ENCODE measurements at regions not wholly inside any gene's neighbourhood (a gene's known extent, or its start where the extent isn't known, plus 50 kb on each side); places are given as distances from the start of the nearest gene placed in this dataset.
"Not testable (repeated sequence)": the region's sequence is repeated elsewhere in the genome, so short reads cannot be mapped to it uniquely, and the experiment has no call there.

DNA sequence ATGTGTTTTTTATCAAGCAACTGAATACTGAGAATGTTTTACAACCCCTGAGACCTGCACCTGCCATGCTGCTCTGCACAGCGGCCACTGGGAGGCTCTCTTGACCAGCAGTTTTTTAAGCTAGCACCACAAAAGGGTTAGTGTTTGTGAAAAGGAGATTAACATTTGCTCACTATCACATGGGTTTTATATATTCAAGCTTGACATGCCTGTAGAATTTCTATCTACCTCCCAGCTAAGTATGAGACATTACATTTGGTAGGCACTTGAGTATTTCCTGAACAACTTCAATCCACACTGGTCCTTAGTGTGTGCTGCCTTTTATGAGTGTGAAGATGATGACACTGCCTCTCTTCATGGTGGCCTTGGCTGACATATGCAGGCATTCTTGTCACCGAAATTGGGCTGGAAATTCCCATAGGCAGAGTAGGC is 1238.9 kb downstream of the UQCRFS1 start:
- Histone ChIP-seq H3K27me3 (replicated peaks; ENCODE audit: control insufficient read depth, insufficient read depth, low read length) (peaks cover 28% of the 10 kb centered on the region), H3K4me1 (ENCODE audit: control insufficient read depth, insufficient read depth, low read length) (peaks cover 7% of the 10 kb centered on the region), H3K4me3 (ENCODE audit: low read length) (no peak overlapping the region), H3K9ac (ENCODE audit: low read length) (no peak overlapping the region), H3K36me3 (ENCODE audit: control insufficient read depth, insufficient read depth, low read length, severe bottlenecking) (no peaks in the 10 kb centered on the region), H3K9me3 (ENCODE audit: control insufficient read depth, low read length) (no peaks in the 10 kb centered on the region)
- DNase-seq (ENCODE audit: low read depth): peak; percentile 4

DNA sequence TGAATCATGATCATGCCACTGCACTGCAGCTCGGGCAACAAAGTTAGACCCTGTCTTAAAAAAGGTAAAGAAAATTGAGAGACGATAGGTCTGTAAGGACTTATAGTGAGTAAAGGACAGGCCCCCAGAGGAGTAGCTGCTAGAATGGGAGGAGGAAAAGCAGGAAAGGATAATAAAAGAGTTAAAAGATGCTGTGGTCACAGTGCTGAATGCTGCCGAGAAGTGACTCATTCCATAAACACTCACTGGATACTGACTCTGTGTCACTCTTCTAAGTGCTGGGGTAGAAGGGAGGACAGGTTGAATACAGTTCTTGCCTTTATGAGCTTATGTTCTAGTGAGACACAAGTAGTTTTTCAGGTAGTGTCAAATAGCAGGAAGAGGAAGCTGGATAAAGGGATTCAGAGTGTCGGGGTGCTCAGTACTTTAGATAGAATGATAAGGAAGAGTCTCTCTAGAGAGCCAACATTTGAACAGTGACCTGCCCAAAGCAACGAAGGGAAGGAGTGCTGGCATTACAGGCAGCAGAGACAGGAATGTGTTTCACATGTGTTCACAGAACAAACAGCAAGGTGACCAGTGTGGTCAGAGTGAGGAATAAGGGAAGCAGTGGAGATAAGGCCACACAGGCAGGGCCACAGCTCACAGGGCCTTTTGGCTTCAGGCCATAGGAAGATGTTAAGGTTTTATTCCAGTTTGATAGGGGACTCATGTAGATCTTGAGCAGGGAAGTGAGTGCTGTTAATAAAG is 1240.5 kb downstream of the UQCRFS1 start:
- Histone ChIP-seq H3K9me3 (ENCODE audit: control insufficient read depth, low read length) (no peaks in the 10 kb centered on the region), H3K4me1 (ENCODE audit: control insufficient read depth, insufficient read depth, low read length) (peaks cover 7% of the 10 kb centered on the region), H3K27me3 (replicated peaks; ENCODE audit: control insufficient read depth, insufficient read depth, low read length) (peaks cover 19% of the 10 kb centered on the region), H3K9ac (ENCODE audit: low read length) (no peak overlapping the region), H3K4me3 (ENCODE audit: low read length) (no peak overlapping the region), H3K36me3 (ENCODE audit: control insufficient read depth, insufficient read depth, low read length, severe bottlenecking) (no peaks in the 10 kb centered on the region)
- DNase-seq (ENCODE audit: low read depth): peak; percentile 4

DNA sequence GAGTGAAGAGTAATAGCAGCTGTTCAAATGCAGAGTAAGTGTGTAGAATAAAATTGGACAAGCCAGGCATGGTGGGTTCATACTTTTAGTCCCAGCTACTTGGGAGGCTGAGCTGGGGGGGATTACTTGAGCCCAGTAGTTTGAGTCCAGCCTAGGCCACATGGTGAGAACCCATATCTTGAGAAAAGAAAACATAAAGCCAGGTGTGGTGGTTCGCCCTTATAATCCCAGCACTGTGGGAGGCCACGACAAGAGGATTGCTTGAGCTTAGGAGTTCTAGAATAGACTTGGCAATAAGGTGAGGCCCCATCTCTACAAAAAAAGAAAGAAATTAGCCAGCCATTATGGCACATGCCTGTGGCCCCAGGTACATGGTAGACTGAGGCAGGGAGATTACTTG is 1241.1 kb downstream of the UQCRFS1 start:
- peaks cover 16% of the 10 kb centered on the region for H3K27me3 ChIP-seq (replicated peaks; ENCODE audit: control insufficient read depth, insufficient read depth, low read length)
- no peak for DNase-seq (ENCODE audit: low read depth)
- H3K4me1 ChIP-seq (ENCODE audit: control insufficient read depth, insufficient read depth, low read length): peaks cover 7% of the 10 kb centered on the region
- no peak overlapping the region for H3K9ac ChIP-seq (ENCODE audit: low read length)
- H3K4me3 ChIP-seq (ENCODE audit: low read length): no peak overlapping the region
- H3K36me3 ChIP-seq (ENCODE audit: control insufficient read depth, insufficient read depth, low read length, severe bottlenecking): no peaks in the 10 kb centered on the region
- no peaks in the 10 kb centered on the region for H3K9me3 ChIP-seq (ENCODE audit: control insufficient read depth, low read length)

DNA sequence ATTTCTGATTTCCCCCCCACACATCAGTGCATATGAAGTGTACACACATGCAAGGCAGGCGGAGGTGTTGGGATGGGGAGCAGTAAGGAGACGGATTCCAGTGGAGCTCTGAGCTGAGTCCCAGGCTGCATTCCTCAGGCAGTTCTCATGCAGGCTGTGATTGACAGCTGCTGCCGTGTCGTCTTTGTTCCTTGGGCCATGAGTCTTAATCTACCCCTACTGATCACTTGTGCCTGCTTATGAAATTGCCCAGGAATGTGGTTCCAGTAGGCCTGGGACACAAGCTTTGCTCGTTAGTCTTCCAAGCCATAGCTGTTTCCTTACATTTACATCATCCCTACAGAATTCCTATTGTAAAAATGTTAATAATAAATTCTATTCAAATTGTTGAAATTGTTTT is 1241.9 kb downstream of the UQCRFS1 start:
- H3K4me1 ChIP-seq (ENCODE audit: control insufficient read depth, insufficient read depth, low read length): peaks cover 7% of the 10 kb centered on the region
- H3K9ac ChIP-seq (ENCODE audit: low read length): no peak overlapping the region
- H3K36me3 ChIP-seq (ENCODE audit: control insufficient read depth, insufficient read depth, low read length, severe bottlenecking): no peaks in the 10 kb centered on the region
- H3K4me3 ChIP-seq (ENCODE audit: low read length): no peak overlapping the region
- no peak for DNase-seq (ENCODE audit: low read depth)
- H3K27me3 ChIP-seq (replicated peaks; ENCODE audit: control insufficient read depth, insufficient read depth, low read length): peaks cover 8% of the 10 kb centered on the region
- H3K9me3 ChIP-seq (ENCODE audit: control insufficient read depth, low read length): no peaks in the 10 kb centered on the region

DNA sequence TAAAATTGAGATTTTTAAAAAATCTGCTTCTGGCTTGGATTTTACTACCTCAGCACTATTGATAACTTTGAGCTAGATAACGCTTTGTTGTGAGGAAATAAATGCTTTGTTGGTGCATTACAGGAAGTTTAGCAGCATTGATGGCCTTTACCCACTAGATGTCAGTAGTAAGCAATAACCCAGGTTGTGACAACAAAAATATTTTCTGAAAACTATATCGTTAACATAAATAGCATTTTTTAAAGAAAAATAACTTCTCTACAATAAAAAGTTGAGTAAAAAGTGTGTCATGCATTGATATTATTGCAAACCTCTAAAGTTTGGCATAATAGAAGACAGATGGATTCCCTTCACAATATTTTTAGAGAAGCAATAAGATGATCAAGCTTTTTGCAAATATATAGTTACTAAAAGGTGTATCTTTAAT is 1246.5 kb downstream of the UQCRFS1 start:
- Histone ChIP-seq H3K9me3 (ENCODE audit: control insufficient read depth, low read length) (no peaks in the 10 kb centered on the region), H3K4me1 (ENCODE audit: control insufficient read depth, insufficient read depth, low read length) (peaks cover 16% of the 10 kb centered on the region), H3K9ac (ENCODE audit: low read length) (no peak overlapping the region), H3K36me3 (ENCODE audit: control insufficient read depth, insufficient read depth, low read length, severe bottlenecking) (no peaks in the 10 kb centered on the region), H3K27me3 (replicated peaks; ENCODE audit: control insufficient read depth, insufficient read depth, low read length) (peaks cover 3% of the 10 kb centered on the region), H3K4me3 (ENCODE audit: low read length) (no peak overlapping the region)
- peak; percentile 53 for DNase-seq (ENCODE audit: low read depth)

DNA sequence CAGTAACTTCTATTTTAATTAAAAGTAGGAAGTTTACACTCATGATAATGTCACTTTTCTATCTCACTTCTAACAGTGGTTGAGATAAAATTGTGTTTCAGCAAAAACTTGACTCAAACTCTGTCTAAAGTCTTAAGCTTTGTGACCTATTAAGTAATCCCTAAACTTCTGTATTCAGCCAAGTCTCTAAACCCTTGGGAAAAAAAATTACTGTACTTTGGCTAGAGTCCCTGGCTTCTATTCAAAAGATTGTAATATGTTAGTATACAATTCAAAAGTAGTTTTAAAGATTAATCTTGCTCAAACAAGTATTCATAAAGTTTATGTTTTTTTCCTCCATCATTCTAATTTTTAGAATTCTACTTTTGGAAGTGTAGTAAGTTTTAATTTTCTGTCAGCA is 1248.8 kb downstream of the UQCRFS1 start:
- Histone ChIP-seq H3K9me3 (ENCODE audit: control insufficient read depth, low read length) (no peaks in the 10 kb centered on the region), H3K4me1 (ENCODE audit: control insufficient read depth, insufficient read depth, low read length) (peaks cover 16% of the 10 kb centered on the region), H3K27me3 (replicated peaks; ENCODE audit: control insufficient read depth, insufficient read depth, low read length) (no peaks in the 10 kb centered on the region), H3K4me3 (ENCODE audit: low read length) (no peak overlapping the region), H3K36me3 (ENCODE audit: control insufficient read depth, insufficient read depth, low read length, severe bottlenecking) (no peaks in the 10 kb centered on the region), H3K9ac (ENCODE audit: low read length) (no peak overlapping the region)
- DNase-seq (ENCODE audit: low read depth): no peak

DNA sequence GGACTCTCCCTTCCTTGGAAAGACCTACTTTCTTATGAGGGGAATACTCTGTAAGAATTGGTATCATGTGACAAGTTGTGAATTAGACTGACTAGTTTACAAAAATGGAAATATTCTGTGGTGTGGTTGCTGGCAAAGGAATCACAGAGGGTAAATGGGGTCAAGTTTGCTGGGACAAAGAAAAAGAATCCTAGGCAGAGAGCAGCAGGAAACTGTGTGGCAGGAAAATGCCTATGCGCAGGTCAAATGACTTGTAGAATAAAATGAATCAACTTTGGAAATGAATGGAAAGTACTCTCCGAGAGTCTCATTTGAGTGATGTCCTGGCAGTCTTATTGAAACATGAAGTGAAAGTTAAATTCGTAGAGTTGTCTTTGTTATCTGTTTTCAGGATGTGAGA is 1250.7 kb downstream of the UQCRFS1 start:
- Histone ChIP-seq H3K4me1 (ENCODE audit: control insufficient read depth, insufficient read depth, low read length) (peaks cover 16% of the 10 kb centered on the region), H3K36me3 (ENCODE audit: control insufficient read depth, insufficient read depth, low read length, severe bottlenecking) (no peaks in the 10 kb centered on the region), H3K4me3 (ENCODE audit: low read length) (no peak overlapping the region), H3K9me3 (ENCODE audit: control insufficient read depth, low read length) (no peaks in the 10 kb centered on the region), H3K27me3 (replicated peaks; ENCODE audit: control insufficient read depth, insufficient read depth, low read length) (no peaks in the 10 kb centered on the region), H3K9ac (ENCODE audit: low read length) (no peak overlapping the region)
- DNase-seq (ENCODE audit: low read depth): no peak

DNA sequence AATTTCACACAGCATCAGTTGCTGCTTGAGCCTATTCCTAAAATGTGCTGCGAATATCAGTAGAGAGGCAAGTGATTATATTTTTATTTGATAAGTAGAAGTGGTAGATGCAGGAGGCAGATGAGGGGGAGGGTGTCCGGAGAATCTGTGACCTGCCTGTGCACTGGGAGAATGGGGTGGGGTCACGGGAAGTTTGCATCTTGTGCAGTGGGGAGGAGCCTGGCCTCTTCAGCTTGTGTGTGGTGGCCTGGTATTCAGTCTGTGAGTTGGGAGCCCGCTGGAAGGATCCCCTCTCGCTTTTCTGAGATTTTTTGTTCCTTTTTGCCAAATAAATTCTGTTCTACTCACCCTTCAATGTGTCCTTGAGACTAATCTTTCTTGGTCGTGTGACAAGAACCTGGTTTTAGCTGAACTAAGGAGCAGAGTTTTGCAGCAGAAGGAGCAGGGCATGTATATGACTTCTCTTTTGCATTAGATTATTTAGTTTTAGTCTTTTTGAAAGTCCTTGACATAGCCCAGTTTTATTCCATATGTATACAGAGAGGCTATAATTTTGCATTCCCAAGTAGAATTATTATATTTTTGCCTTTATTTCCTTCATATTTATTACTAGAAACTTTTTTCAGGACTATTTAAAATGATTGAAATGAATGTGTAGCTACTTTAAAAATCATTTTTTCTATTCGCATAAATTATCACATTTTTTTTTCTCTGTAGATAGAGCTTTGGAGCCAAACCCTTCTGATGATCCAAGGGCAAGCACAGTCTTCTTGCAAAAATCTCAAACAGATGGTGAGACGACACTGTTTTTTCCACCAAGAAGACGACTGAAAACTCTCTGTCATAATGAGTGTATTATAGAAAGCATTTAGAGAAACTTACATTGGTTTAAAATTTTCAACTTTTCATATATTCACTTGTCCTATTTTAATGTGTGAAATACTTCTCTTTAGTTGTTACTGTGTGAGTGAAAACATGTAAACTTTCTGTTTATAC is 1257.2 kb downstream of the UQCRFS1 start:
- H3K4me3 ChIP-seq (ENCODE audit: low read length): no peak overlapping the region
- no peaks in the 10 kb centered on the region for H3K27me3 ChIP-seq (replicated peaks; ENCODE audit: control insufficient read depth, insufficient read depth, low read length)

DNA sequence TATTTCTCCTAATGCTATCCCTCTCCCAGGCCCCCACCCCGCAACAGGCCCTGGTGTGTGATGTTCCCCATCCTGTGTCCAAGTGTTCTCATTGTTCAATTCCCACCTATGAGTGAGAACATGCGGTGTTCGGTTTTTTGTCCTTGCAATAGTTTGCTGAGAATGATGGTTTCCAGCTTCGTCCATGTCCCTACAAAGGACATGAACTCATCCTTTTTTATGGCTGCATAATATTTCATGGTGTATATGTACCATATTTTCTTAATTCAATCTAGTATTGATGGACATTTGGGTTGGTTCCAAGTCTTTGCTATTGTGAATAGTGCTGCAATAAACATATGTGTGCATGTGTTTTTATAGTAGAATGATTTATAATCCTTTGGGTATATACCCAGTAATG is 1270.3 kb downstream of the UQCRFS1 start:
- not testable (repeated sequence) for H3K9me3 ChIP-seq (ENCODE audit: control insufficient read depth, low read length); H3K36me3 ChIP-seq (ENCODE audit: control insufficient read depth, insufficient read depth, low read length, severe bottlenecking); DNase-seq (ENCODE audit: low read depth); H3K4me1 ChIP-seq (ENCODE audit: control insufficient read depth, insufficient read depth, low read length); H3K9ac ChIP-seq (ENCODE audit: low read length); H3K27me3 ChIP-seq (replicated peaks; ENCODE audit: control insufficient read depth, insufficient read depth, low read length); H3K4me3 ChIP-seq (ENCODE audit: low read length)

More for the DNA sequence above, 1257.2 kb downstream of the UQCRFS1 start:
- no peak overlapping the region for H3K9ac ChIP-seq (ENCODE audit: low read length)
- no peaks in the 10 kb centered on the region for H3K9me3 ChIP-seq (ENCODE audit: control insufficient read depth, low read length)
- DNase-seq (ENCODE audit: low read depth): no peak
- H3K4me1 ChIP-seq (ENCODE audit: control insufficient read depth, insufficient read depth, low read length): no peaks in the 10 kb centered on the region
- H3K36me3 ChIP-seq (ENCODE audit: control insufficient read depth, insufficient read depth, low read length, severe bottlenecking): no peaks in the 10 kb centered on the region

DNA sequence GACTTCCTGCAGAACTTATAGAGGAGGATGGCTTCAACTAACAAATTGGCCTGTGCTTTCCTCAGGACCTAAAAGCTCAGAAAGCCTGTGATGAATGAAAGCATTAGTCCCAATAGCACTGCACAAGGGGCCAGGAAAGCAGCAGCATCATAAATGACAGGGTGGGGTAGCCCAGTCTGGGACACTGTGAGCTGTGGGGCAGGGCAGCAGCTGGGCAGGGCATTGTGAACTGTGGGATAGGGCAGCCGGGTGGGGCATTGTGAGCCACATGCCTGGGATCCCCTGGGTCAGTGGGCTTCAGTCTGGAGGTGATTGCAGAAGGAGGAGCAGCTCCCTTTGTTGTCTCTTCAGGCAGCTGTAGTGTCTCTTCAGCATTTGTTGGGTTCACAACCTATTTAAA is 1276.8 kb downstream of the UQCRFS1 start:
- no peaks in the 10 kb centered on the region for H3K36me3 ChIP-seq (ENCODE audit: control insufficient read depth, insufficient read depth, low read length, severe bottlenecking)
- no peak overlapping the region for H3K9ac ChIP-seq (ENCODE audit: low read length)
- no peaks in the 10 kb centered on the region for H3K4me1 ChIP-seq (ENCODE audit: control insufficient read depth, insufficient read depth, low read length)
- H3K27me3 ChIP-seq (replicated peaks; ENCODE audit: control insufficient read depth, insufficient read depth, low read length): no peaks in the 10 kb centered on the region
- no peaks in the 10 kb centered on the region for H3K9me3 ChIP-seq (ENCODE audit: control insufficient read depth, low read length)
- no peak overlapping the region for H3K4me3 ChIP-seq (ENCODE audit: low read length)
- no peak for DNase-seq (ENCODE audit: low read depth)

DNA sequence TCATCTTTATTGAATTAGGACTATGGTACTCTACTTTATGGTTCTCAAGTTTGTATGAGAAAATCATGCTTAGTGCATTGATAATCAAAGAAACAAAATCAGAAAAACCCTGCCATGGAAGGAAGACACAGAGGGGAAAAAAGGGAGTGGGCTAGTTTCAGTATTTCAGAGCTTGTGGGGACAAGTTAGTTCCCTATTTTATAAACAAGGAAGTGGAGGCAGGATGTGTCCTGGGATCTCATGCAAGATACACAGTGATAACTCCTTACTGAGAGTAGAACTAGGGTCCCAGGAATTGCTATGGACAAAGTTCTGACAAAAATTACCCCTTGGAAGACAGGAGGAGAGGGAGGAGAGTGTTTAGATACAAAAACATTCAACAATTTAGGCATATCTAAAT is 1277.3 kb downstream of the UQCRFS1 start:
- no peaks in the 10 kb centered on the region for H3K4me1 ChIP-seq (ENCODE audit: control insufficient read depth, insufficient read depth, low read length)
- no peaks in the 10 kb centered on the region for H3K27me3 ChIP-seq (replicated peaks; ENCODE audit: control insufficient read depth, insufficient read depth, low read length)
- no peaks in the 10 kb centered on the region for H3K36me3 ChIP-seq (ENCODE audit: control insufficient read depth, insufficient read depth, low read length, severe bottlenecking)
- no peak overlapping the region for H3K9ac ChIP-seq (ENCODE audit: low read length)
- H3K9me3 ChIP-seq (ENCODE audit: control insufficient read depth, low read length): no peaks in the 10 kb centered on the region
- no peak for DNase-seq (ENCODE audit: low read depth)
- no peak overlapping the region for H3K4me3 ChIP-seq (ENCODE audit: low read length)

All from adipocyte (in vitro differentiated cells).